Loucy (cell line): ENCODE measurements at regions not wholly inside any gene's neighbourhood (a gene's known extent, or its start where the extent isn't known, plus 50 kb on each side); places are given as distances from the start of the nearest gene placed in this dataset.
"Not testable (repeated sequence)": the region's sequence is repeated elsewhere in the genome, so short reads cannot be mapped to it uniquely, and the experiment has no call there.

Experiments
- EZH2phosphoT487 ChIP-seq: fragments of 200-600 bp; IDR thresholded peaks from 2 replicates; pipeline ENCODE4 v1.6.1; 2018; ENCODE audit warnings: antibody characterized with exemption, mild to moderate bottlenecking, moderate library complexity, borderline replicate concordance
- TF ChIP-seq, protein P1 (sequence below): fragments of 200-600 bp; sonication (generic); conservative IDR thresholded peaks from 2 replicates; pipeline ENCODE4 v1.5.1; 2014; ENCODE audit warnings: mild to moderate bottlenecking, antibody characterized with exemption, low read length

- TF ChIP-seq, protein P1, sequence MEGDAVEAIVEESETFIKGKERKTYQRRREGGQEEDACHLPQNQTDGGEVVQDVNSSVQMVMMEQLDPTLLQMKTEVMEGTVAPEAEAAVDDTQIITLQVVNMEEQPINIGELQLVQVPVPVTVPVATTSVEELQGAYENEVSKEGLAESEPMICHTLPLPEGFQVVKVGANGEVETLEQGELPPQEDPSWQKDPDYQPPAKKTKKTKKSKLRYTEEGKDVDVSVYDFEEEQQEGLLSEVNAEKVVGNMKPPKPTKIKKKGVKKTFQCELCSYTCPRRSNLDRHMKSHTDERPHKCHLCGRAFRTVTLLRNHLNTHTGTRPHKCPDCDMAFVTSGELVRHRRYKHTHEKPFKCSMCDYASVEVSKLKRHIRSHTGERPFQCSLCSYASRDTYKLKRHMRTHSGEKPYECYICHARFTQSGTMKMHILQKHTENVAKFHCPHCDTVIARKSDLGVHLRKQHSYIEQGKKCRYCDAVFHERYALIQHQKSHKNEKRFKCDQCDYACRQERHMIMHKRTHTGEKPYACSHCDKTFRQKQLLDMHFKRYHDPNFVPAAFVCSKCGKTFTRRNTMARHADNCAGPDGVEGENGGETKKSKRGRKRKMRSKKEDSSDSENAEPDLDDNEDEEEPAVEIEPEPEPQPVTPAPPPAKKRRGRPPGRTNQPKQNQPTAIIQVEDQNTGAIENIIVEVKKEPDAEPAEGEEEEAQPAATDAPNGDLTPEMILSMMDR = not testable (repeated sequence)
- TF ChIP-seq EZH2phosphoT487 = not testable (repeated sequence)
These were observed 57.7 kb upstream of the CCZ1B start for GRCh38 chr7:6883756-6884155.
